Activated CD8-positive, alpha-beta T cell treated with anti-CD3 and anti-CD28 coated beads for 36 hours (primary cell): ENCODE measurements at regions not wholly inside any gene's neighbourhood (a gene's known extent, or its start where the extent isn't known, plus 50 kb on each side); places are given as distances from the start of the nearest gene placed in this dataset.

Experiments used
- ATAC-seq: fragments of 200-7000 bp; cut with Tn5 transposase; one replicate; pipeline ENCODE4 v1.10.0; 2021; ENCODE audit warnings: mild to moderate bottlenecking, moderate library complexity
- CTCF ChIA-PET: fragments of 350-600 bp; sonication (Branson Sonifier 250); formaldehyde crosslinking; loops from one replicate; lab custom pipeline; 2021; ENCODE audit warnings: antibody characterized with exemption; lab: Charles Lee
- POLR2A ChIA-PET: fragments of 350-600 bp; sonication (Branson Sonifier 250); formaldehyde crosslinking; loops from one replicate; lab custom pipeline; 2021; ENCODE audit warnings: antibody characterized with exemption; lab: Charles Lee
- DNase-seq: peaks from one replicate; pipeline ENCODE4 v3.0.0-alpha.2; 2020
- H3K27ac Mint-ChIP-seq: one replicate; pipeline ENCODE4 v1.8.0; 2021; ENCODE audit warnings: mild to moderate bottlenecking, mixed read lengths
- H3K27me3 Mint-ChIP-seq: one replicate; pipeline ENCODE4 v1.8.0; 2021; ENCODE audit warnings: mixed read lengths
- H3K36me3 Mint-ChIP-seq: one replicate; pipeline ENCODE4 v1.8.0; 2021; ENCODE audit warnings: low read depth, mixed read lengths
- H3K4me1 Mint-ChIP-seq: one replicate; pipeline ENCODE4 v1.8.0; 2021; ENCODE audit warnings: low read depth, mixed read lengths
- H3K4me3 Mint-ChIP-seq: one replicate; pipeline ENCODE4 v1.8.0; 2021; ENCODE audit warnings: mild to moderate bottlenecking, moderate library complexity, mixed read lengths
- H3K9me3 Mint-ChIP-seq: one replicate; pipeline ENCODE4 v1.8.0; 2021; ENCODE audit warnings: mixed read lengths
- CTCF ChIP-seq: fragments of 200-600 bp; IDR thresholded peaks from one replicate; pipeline ENCODE4 v1.8.0; 2022; ENCODE audit warnings: antibody characterized with exemption, mild to moderate bottlenecking
- intact Hi-C: fragments of 100-400 bp; cut with micrococcal nuclease; formaldehyde crosslinking; loops from one replicate; pipeline ENCODE4 v1.10.0; 2022

GRCh38 chr4:136636155-136636554 is 896.1 kb downstream of the PCDH18 start:
- Mint-ChIP-seq H3K4me3 (no peak overlapping the region), H3K36me3 (no peaks in the 10 kb centered on the region), H3K27ac (no peak overlapping the region), H3K27me3 (no peaks in the 10 kb centered on the region), H3K9me3 (peaks cover 2% of the 10 kb centered on the region), H3K4me1 (no peaks in the 10 kb centered on the region)
- intact Hi-C loops: no loop called here
- POLR2A ChIA-PET: no interaction called here
- CTCF ChIA-PET: no interaction called here
- ATAC-seq (no peak), DNase-seq (no peak)
- TF ChIP-seq CTCF: no peak

- intact Hi-C loops: no loop called here
- Mint-ChIP-seq H3K36me3 (no peaks in the 10 kb centered on the region), H3K27ac (no peak overlapping the region), H3K4me3 (no peak overlapping the region), H3K27me3 (no peaks in the 10 kb centered on the region), H3K4me1 (no peaks in the 10 kb centered on the region), H3K9me3 (peaks cover 2% of the 10 kb centered on the region)
- TF ChIP-seq CTCF: no peak
- ChIA-PET POLR2A (no interaction called here), CTCF (no interaction called here)
- ATAC-seq: no peak
- DNase-seq: no peak
Measured at GRCh38 chr4:136634121-136634520, 898.2 kb downstream of the PCDH18 start.

GRCh38 chr4:136599890-136600289 is 932.4 kb downstream of the PCDH18 start:
- no peak for DNase-seq
- Mint-ChIP-seq H3K36me3 (no peaks in the 10 kb centered on the region), H3K27me3 (no peaks in the 10 kb centered on the region), H3K4me3 (no peak overlapping the region), H3K9me3 (peaks cover 14% of the 10 kb centered on the region), H3K27ac (no peak overlapping the region), H3K4me1 (no peaks in the 10 kb centered on the region)
- ChIA-PET CTCF (no interaction called here), POLR2A (no interaction called here)
- intact Hi-C loops: no loop called here
- ATAC-seq: no peak
- no peak for TF ChIP-seq CTCF

- DNase-seq: no peak
- CTCF ChIA-PET: no interaction called here
- ATAC-seq: no peak
- intact Hi-C loops: no loop called here
- no peak overlapping the region for H3K27ac Mint-ChIP-seq
- POLR2A ChIA-PET: no interaction called here
- no peaks in the 10 kb centered on the region for H3K27me3 Mint-ChIP-seq
- no peaks in the 10 kb centered on the region for H3K9me3 Mint-ChIP-seq
- H3K36me3 Mint-ChIP-seq: no peaks in the 10 kb centered on the region
- no peaks in the 10 kb centered on the region for H3K4me1 Mint-ChIP-seq
- no peak for TF ChIP-seq CTCF
- H3K4me3 Mint-ChIP-seq: no peak overlapping the region
Measured at GRCh38 chr4:136590440-136590839, 941.9 kb downstream of the PCDH18 start.

GRCh38 chr4:136583567-136583966 is 948.7 kb downstream of the PCDH18 start:
- CTCF ChIA-PET: no interaction called here
- H3K27ac Mint-ChIP-seq: no peak overlapping the region

More at GRCh38 chr4:136583567-136583966, 948.7 kb downstream of the PCDH18 start:
- no peak for TF ChIP-seq CTCF
- peaks cover 4% of the 10 kb centered on the region for H3K9me3 Mint-ChIP-seq
- POLR2A ChIA-PET: no interaction called here
- no peaks in the 10 kb centered on the region for H3K27me3 Mint-ChIP-seq
- intact Hi-C loops: no loop called here
- DNase-seq (no peak), ATAC-seq (no peak)
- no peak overlapping the region for H3K4me3 Mint-ChIP-seq
- no peaks in the 10 kb centered on the region for H3K36me3 Mint-ChIP-seq
- no peaks in the 10 kb centered on the region for H3K4me1 Mint-ChIP-seq
